Activated CD4-positive, alpha-beta T cell treated with anti-CD3 and anti-CD28 coated beads, Interleukin-2, amount 10 ng/mL, durations not matched to agents 24 days and 14 days (primary cell): ENCODE measurements at regions not wholly inside any gene's neighbourhood (a gene's known extent, or its start where the extent isn't known, plus 50 kb on each side); places are given as distances from the start of the nearest gene placed in this dataset.

ENCODE experiments used
- DNase-seq: peaks from one replicate; pipeline ENCODE4 v3.0.0; 2022
- H3K27ac Mint-ChIP-seq: one replicate; pipeline ENCODE4 v1.8.0; 2022; ENCODE audit warnings: mild to moderate bottlenecking, mixed read lengths
- H3K27me3 Mint-ChIP-seq: one replicate; pipeline ENCODE4 v1.8.0; 2022; ENCODE audit warnings: mixed read lengths
- H3K36me3 Mint-ChIP-seq: one replicate; pipeline ENCODE4 v1.8.0; 2022; ENCODE audit warnings: low read depth, mild to moderate bottlenecking, mixed read lengths
- H3K4me1 Mint-ChIP-seq: one replicate; pipeline ENCODE4 v1.8.0; 2021; ENCODE audit warnings: mixed read lengths
- H3K4me3 Mint-ChIP-seq: one replicate; pipeline ENCODE4 v1.8.0; 2022; ENCODE audit warnings: mild to moderate bottlenecking, moderate library complexity, mixed read lengths
- H3K9me3 Mint-ChIP-seq: one replicate; pipeline ENCODE4 v1.8.0; 2021; ENCODE audit warnings: mixed read lengths
- intact Hi-C: fragments of 100-400 bp; cut with micrococcal nuclease; formaldehyde crosslinking; loops from one replicate; pipeline ENCODE4 v1.15.1; 2023

DNA sequence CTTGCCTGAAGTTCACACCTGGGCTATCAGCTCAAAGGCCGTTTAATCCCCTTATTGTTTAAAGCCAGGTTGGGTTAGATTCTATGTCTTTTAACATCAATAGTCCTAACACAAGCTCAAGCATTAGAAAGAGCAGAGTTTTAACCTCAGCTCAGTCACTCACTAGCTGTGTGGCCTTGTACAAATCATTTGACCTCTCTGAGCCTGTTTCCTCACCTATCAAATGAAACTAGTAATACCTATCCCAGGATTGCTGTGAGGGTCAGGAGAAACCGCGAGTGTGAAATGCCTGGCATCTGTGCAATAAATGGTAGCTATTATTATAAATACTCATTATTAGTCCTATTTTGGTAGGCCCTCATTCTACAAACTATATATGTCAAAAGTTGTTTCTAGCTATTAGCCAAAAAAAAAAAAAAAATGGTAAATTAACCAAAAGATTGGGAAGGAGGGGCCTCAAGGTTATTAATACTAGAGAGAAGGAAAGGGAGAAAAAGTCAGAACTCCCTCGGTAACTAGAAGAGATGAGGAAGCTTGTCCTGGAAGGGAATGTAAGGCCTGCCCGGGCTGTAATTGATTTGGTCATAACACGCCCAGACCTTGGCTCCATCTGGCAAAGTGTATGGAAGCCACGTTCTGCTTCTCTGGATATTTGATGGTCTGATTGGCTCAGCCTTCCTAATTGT, 510.5 kb upstream of the PROK2 start:
- no peaks in the 10 kb centered on the region for H3K36me3 Mint-ChIP-seq
- H3K4me1 Mint-ChIP-seq, result no peaks in the 10 kb centered on the region
- H3K4me3 Mint-ChIP-seq, result no peak overlapping the region
- no peak overlapping the region for H3K27ac Mint-ChIP-seq
- intact Hi-C loops, result no loop called here
- DNase-seq, result no peak
- H3K27me3 Mint-ChIP-seq, result peaks cover 8% of the 10 kb centered on the region
- H3K9me3 Mint-ChIP-seq, result peaks cover 4% of the 10 kb centered on the region

DNA sequence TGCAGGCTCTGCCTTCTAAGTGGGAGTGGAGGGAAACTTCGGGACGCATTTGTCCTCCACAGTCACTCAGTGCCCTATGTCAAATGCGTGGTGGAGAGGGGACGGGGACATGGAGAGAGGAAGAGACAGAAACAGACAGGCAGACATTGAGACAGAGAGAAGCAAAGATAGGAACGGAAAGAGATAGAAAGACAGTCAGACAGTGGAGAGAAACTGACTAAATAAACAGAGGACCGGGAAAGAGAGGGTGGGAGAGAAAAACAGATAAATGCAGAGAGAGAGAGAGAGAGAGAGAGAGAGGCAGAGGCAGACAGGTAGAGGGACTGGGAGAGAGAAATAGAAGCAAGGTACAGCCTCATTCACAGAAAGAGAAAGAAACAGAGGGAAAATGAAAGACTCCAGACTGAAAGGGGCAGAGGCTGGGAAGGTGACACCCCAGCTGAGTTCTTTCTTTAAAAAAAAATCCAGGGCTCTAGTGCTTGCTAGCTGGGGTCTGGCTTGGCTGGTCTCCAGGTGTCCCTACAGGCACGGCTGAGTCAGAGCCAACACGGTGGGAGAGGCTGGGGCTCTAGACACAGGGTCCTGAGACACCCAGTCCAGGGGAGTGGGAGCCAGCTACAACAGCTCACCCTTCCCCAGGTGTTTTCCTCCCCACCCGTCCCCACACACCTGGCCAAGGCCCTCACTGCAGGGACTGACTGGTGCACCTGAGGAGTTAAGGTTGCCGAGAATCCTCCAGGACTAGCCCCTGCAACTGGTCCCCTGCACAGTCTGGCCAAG, 506.1 kb upstream of the PROK2 start:
- no peak overlapping the region for H3K27ac Mint-ChIP-seq
- no peak for DNase-seq
- no peak overlapping the region for H3K4me3 Mint-ChIP-seq
- H3K9me3 Mint-ChIP-seq, result no peaks in the 10 kb centered on the region
- peaks cover 8% of the 10 kb centered on the region for H3K4me1 Mint-ChIP-seq
- H3K27me3 Mint-ChIP-seq, result peaks cover 17% of the 10 kb centered on the region
- no peaks in the 10 kb centered on the region for H3K36me3 Mint-ChIP-seq
- intact Hi-C loops, result no loop called here

DNA sequence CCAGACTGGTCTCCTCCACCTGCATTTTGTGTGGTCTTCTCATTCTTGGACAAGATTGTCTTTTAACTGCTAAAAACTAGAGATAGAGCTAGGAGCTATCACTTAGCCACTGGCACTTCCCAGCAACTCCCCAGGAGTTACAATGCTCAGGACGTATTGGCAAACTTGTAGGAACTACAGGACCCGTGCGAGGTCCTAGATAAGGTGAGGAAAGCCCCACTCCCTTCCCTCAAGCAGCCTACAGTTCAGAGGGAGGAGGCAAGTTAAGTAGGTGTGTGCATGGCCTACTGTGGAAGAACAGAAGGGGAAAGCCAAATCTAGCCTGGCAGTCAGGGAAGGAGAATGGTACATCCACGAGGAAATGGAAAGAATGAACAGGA, 504.7 kb upstream of the PROK2 start:
- Mint-ChIP-seq H3K36me3 (no peaks in the 10 kb centered on the region), H3K27me3 (peaks cover 21% of the 10 kb centered on the region), H3K4me3 (no peak overlapping the region), H3K4me1 (peaks cover 8% of the 10 kb centered on the region), H3K9me3 (no peaks in the 10 kb centered on the region), H3K27ac (no peak overlapping the region)
- intact Hi-C loops, result no loop called here
- no peak for DNase-seq

DNA sequence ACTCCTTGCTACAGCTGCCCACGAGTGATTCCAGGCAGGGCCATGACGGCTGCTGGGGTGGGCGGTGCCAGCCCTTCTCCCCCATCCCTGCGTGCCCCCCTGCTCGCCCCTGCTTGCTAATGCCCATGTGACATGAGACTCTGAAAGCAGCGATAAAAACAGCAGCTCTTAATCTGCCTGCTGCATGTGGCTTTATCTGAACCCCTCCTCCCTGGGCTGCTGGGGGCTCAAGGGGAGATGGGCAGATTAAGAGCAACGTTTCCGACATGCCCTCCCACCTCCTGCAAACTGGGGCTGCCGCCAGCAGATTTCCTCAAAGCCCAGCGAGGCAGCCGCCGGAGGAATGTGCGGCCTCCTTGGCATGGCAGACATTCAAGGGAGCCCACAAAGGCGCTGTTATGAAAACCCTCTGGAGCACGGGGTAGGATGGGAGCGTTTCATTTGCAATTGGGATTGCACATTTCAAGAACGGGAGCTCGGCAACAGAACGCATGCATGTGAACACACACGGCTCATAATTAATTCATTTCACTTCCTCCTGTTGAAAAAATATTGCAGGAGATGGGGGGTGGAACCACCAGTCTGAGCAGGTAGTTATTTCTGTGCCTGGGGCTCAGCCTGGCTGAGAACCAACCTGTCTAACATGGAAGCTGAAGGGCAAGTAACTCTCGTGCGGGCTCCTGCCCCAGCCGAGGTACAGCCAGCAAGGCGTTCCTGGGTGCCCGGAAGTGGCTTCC, 504.2 kb upstream of the PROK2 start:
- no peaks in the 10 kb centered on the region for H3K9me3 Mint-ChIP-seq
- H3K27ac Mint-ChIP-seq, result no peak overlapping the region
- peak overlapping the region; percentile 61 for H3K4me3 Mint-ChIP-seq
- peaks cover 21% of the 10 kb centered on the region for H3K27me3 Mint-ChIP-seq
- peaks cover 8% of the 10 kb centered on the region for H3K4me1 Mint-ChIP-seq
- intact Hi-C loops, result no loop called here
- no peak for DNase-seq
- H3K36me3 Mint-ChIP-seq, result no peaks in the 10 kb centered on the region

DNA sequence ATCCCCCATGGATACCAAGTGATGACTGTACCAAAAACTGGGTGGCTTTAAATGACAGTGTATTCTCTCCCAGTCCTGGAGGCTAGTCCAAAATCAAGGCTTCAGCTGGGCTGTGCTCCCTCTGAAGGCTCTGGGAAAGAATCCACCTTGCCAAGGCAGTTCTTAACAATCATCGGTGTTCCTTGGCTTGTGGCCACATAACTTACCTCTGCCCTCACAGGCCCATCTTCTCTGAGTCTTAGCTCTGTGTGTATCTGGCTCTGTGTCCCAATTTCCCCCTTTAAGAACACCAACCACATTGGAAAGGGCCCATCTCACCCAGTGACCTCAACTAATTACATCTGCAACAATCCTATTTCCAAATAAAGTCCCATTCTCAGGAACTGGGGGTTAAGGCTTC, 503.0 kb upstream of the PROK2 start:
- Mint-ChIP-seq H3K4me1 (peaks cover 8% of the 10 kb centered on the region), H3K4me3 (no peak overlapping the region), H3K36me3 (no peaks in the 10 kb centered on the region), H3K9me3 (no peaks in the 10 kb centered on the region), H3K27ac (no peak overlapping the region), H3K27me3 (peaks cover 21% of the 10 kb centered on the region)
- intact Hi-C loops, result no loop called here
- DNase-seq, result no peak

DNA sequence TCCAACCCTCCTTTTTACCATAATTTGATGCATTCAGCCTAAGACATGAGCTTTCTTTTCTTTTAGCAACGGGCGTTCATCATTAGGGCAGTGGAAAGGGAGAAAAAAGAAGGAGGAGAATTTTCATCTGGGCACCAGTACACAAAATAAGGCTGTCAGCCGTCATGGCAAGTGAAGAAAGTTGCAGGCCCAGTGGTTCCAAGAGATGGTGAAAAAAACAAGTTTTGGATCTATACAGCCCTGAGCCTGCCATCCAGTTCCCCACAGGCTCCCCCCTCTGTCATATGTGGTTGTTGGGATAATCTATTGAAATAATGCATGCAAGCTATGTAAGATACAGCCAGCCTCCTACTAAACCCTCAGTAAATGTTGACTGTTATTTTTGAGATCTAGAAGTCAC, 500.6 kb upstream of the PROK2 start:
- H3K27me3 Mint-ChIP-seq, result peaks cover 13% of the 10 kb centered on the region
- H3K4me1 Mint-ChIP-seq, result peaks cover 8% of the 10 kb centered on the region
- H3K9me3 Mint-ChIP-seq, result peaks cover 7% of the 10 kb centered on the region
- no peaks in the 10 kb centered on the region for H3K36me3 Mint-ChIP-seq
- H3K4me3 Mint-ChIP-seq, result no peak overlapping the region
- DNase-seq, result no peak
- no peak overlapping the region for H3K27ac Mint-ChIP-seq
- intact Hi-C loops, result no loop called here

DNA sequence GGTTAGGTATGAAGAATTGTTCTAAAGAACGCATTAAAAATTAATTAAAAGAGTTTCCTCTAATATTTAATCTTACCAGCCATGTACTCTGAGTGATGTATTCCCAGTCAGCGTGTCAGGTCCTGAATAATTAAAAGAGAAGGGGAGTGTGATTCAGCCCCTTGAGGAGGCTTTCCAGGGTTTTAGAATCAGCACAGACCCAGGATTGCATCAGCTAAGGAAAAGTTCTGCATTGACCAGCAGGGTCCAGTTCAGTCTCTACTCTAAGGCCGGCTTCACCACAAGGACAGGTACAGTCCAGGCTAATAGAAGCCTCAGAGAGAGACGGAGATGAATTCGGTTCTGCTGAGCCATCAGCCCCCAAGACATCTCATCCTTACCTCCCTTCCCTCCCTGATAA, 499.5 kb upstream of the PROK2 start:
- intact Hi-C loops, result no loop called here

DNA sequence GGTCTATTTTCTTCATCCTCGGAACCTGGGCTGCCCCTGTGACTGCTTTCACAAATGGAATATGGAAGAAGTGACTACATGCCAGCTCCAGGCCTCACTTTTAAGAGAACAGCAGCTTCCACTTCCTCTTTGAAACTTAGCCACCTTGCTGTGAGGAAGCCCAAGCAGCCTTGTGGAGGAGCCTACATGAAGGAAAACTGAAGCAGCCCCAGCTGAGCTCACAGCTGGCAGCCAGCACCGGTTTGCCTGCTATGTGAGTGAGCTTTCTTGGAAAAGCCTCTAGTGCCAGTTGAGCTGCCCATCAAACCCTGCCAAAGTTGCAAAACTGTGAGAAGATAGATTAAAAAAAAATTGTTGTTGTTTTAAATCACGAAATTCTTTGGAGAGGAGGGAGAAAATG, 498.0 kb upstream of the PROK2 start:
- intact Hi-C loops, result no loop called here
- Mint-ChIP-seq H3K36me3 (no peaks in the 10 kb centered on the region), H3K9me3 (peaks cover 7% of the 10 kb centered on the region), H3K27ac (no peak overlapping the region), H3K4me3 (no peak overlapping the region), H3K27me3 (peaks cover 13% of the 10 kb centered on the region), H3K4me1 (no peaks in the 10 kb centered on the region)
- DNase-seq, result no peak

More for the DNA sequence above, 499.5 kb upstream of the PROK2 start:
- Mint-ChIP-seq H3K4me1 (peaks cover 5% of the 10 kb centered on the region), H3K27ac (no peak overlapping the region), H3K36me3 (no peaks in the 10 kb centered on the region), H3K4me3 (no peak overlapping the region), H3K9me3 (peaks cover 7% of the 10 kb centered on the region), H3K27me3 (peaks cover 11% of the 10 kb centered on the region)
- no peak for DNase-seq

DNA sequence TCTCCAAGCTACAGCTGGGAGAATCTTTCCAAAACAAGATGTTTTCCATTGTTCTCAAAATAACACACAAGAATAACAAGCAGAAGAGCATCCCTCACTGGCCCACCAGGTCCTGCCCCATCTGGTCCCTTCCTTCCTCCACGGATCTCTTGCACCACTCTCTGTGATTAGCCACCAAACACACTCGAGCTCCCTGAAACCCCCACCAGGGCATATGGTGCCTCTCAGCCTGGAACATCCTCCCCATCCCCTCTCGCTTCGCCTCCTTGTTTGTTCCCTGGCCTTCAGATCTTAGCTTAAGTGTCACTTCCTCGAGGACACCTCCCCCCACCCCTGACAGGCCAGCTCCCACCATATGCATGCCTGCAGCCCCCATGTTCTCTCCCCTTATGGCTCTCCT, 496.6 kb upstream of the PROK2 start:
- intact Hi-C loops, result no loop called here
- Mint-ChIP-seq H3K36me3 (no peaks in the 10 kb centered on the region), H3K27me3 (peaks cover 11% of the 10 kb centered on the region), H3K27ac (no peak overlapping the region), H3K4me3 (no peak overlapping the region), H3K4me1 (no peaks in the 10 kb centered on the region), H3K9me3 (peaks cover 7% of the 10 kb centered on the region)
- DNase-seq, result no peak

DNA sequence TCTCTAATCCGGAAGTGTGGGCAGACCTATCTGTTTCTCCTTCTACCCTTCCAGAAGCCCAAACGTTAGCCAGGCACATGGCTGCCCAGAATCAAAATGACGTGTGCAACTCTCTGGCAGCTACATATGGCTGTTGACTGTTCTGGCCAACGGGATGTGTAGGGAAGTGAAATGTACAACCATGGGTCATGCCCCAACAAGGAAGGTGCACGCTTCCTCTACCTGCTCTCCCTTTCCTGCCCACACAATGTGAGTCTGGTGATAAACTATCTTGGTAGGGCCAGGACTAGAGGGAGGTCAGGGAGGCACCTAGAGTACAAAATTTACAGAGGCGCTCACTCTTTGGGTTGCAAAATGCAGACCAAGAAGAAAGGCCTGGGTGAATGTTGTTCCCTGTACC, 495.9 kb upstream of the PROK2 start:
- Mint-ChIP-seq H3K27ac (no peak overlapping the region), H3K4me1 (no peaks in the 10 kb centered on the region), H3K4me3 (no peak overlapping the region), H3K27me3 (peaks cover 9% of the 10 kb centered on the region), H3K36me3 (no peaks in the 10 kb centered on the region), H3K9me3 (peaks cover 7% of the 10 kb centered on the region)
- no peak for DNase-seq
- intact Hi-C loops, result no loop called here

DNA sequence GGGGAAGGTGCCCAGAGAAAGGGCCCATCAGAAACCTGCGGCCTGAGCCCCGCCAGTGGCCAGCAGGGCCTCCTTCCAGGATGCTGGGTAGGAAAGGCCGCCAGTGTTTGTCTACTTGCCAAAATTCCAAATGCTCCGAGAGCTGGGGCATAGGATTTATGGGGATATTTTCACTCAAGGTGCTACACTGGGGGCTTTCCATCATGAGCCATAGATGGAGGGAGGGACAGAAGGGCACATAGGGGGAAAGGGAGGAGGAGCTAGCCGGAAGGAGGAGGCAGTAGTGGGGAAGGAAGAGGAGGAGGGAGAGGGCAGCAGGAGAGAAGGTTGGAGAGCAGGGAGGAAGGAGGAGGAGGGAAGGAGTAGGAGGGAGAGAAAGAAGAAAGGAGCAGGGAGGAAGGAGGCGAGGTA, 494.7 kb upstream of the PROK2 start:
- H3K4me3 Mint-ChIP-seq, result no peak overlapping the region
- intact Hi-C loops, result no loop called here
- no peak for DNase-seq
- H3K4me1 Mint-ChIP-seq, result peaks cover 5% of the 10 kb centered on the region
- peaks cover 7% of the 10 kb centered on the region for H3K9me3 Mint-ChIP-seq
- no peak overlapping the region for H3K27ac Mint-ChIP-seq
- H3K27me3 Mint-ChIP-seq, result peaks cover 6% of the 10 kb centered on the region
- no peaks in the 10 kb centered on the region for H3K36me3 Mint-ChIP-seq

DNA sequence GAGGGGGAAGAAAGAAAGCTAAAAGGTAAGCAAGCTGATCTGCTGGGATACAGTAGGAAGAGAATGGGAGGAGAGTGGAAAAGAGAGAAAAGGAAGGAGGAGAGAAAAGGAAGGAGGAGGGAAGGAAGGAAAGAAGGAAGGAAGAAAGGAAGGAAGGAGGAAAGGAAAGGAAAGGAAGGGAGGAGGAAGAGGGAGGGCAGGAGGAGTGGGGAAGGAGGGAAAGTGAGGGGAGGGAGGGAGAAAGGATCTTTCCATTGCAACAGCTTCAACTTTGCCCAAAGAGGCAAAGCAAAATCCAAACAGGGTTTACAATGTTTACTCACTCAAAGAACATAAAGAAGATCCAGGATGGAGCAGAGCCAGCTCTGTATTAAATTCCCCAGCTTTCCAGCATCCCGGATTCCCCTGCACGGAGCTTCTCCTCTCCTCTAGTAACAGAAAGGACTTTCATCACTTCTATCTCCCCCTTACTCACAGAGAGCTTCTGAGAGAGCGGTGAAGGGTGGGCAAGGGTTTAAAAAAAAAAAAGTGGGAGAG, 494.2 kb upstream of the PROK2 start:
- Mint-ChIP-seq H3K36me3 (no peaks in the 10 kb centered on the region), H3K27me3 (peaks cover 6% of the 10 kb centered on the region), H3K4me3 (no peak overlapping the region), H3K9me3 (peaks cover 7% of the 10 kb centered on the region), H3K4me1 (peaks cover 9% of the 10 kb centered on the region), H3K27ac (no peak overlapping the region)
- intact Hi-C loops, result no loop called here
- DNase-seq, result no peak

DNA sequence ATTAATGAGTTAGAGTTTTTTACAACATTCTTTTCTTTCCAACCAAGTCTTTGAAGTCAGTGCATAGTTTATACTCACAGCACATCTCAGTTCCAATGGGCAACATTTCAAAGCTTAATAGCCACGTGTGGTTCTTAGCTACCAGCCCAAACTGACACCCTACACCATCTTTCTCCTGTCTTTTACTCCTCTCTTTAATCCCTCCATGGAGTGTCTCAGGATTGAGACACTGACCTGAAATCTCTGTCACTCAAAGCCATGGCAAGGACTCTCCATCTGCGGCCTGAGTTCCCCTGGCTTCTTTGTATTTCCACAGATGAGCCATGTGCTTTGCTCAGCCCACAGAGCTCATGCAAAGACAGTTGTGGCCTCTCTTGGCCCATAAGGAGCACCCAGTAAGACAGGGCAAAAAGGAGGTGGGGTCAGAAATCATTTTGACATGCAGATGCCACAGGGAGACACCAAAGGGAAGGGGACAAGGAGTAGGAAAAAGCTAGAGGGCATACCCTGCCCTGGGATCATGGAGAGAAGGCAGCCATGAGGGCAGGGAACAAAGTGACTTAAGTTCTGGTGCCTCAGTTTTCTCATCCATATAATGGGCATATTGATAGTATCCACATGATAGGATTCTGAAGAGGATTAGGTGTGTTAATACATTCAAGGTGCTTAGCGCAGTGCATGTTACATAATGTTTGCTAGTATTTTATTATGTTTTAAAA, 493.6 kb upstream of the PROK2 start:
- no peak overlapping the region for H3K27ac Mint-ChIP-seq
- no peaks in the 10 kb centered on the region for H3K36me3 Mint-ChIP-seq
- H3K9me3 Mint-ChIP-seq, result peaks cover 7% of the 10 kb centered on the region
- peaks cover 11% of the 10 kb centered on the region for H3K4me1 Mint-ChIP-seq
- no peak for DNase-seq
- intact Hi-C loops, result no loop called here
- peaks cover 6% of the 10 kb centered on the region for H3K27me3 Mint-ChIP-seq
- no peak overlapping the region for H3K4me3 Mint-ChIP-seq
